ELF-1 (cell line): ENCODE measurements at regions not wholly inside any gene's neighbourhood (a gene's known extent, or its start where the extent isn't known, plus 50 kb on each side); places are given as distances from the start of the nearest gene placed in this dataset.
"Not testable (repeated sequence)": the region's sequence is repeated elsewhere in the genome, so short reads cannot be mapped to it uniquely, and the experiment has no call there.

Experiments used
- DNase-seq: peaks from one replicate; pipeline ENCODE4 v3.0.0-alpha.2; 2016; ENCODE audit warnings: low read depth, low spot score

GRCh38 chr2:146720170-146720569 is 1124.7 kb upstream of the ACVR2A start:
- DNase-seq, result no peak

GRCh38 chr2:146716591-146716990 is 1128.2 kb upstream of the ACVR2A start:
- DNase-seq, result no peak

- DNase-seq, result no peak
Measured at GRCh38 chr2:146709004-146709403, 1135.8 kb upstream of the ACVR2A start.

- no peak for DNase-seq
Measured at GRCh38 chr2:146701183-146701582, 1143.6 kb upstream of the ACVR2A start.

GRCh38 chr2:146697307-146697706 is 1147.5 kb upstream of the ACVR2A start:
- DNase-seq, result no peak

GRCh38 chr2:146696787-146697186 is 1148.0 kb upstream of the ACVR2A start:
- DNase-seq, result not testable (repeated sequence)

GRCh38 chr2:146681991-146682390 is 1162.8 kb upstream of the ACVR2A start:
- DNase-seq, result no peak

- DNase-seq, result no peak
Measured at GRCh38 chr2:146678516-146678915, 1166.3 kb upstream of the ACVR2A start.

- no peak for DNase-seq
Measured at GRCh38 chr2:146677280-146677679, 1167.5 kb upstream of the ACVR2A start.

- no peak for DNase-seq
Measured at GRCh38 chr2:146669735-146670134, 1175.1 kb upstream of the ACVR2A start.

- DNase-seq, result no peak
Measured at GRCh38 chr2:146666340-146666739, 1178.5 kb upstream of the ACVR2A start.

GRCh38 chr2:146665800-146666199 is 1179.0 kb upstream of the ACVR2A start:
- DNase-seq, result no peak

GRCh38 chr2:146661473-146662096 is 1183.2 kb upstream of the ACVR2A start:
- peak; percentile 26 for DNase-seq

- no peak for DNase-seq
Measured at GRCh38 chr2:146659976-146660375, 1184.9 kb upstream of the ACVR2A start.

- DNase-seq, result no peak
Measured at GRCh38 chr2:146652311-146652710, 1192.5 kb upstream of the ACVR2A start.

GRCh38 chr2:146651361-146651760 is 1193.5 kb upstream of the ACVR2A start:
- DNase-seq, result no peak

- DNase-seq, result peak; percentile 60
Measured at GRCh38 chr2:146642066-146642465, 1202.8 kb upstream of the ACVR2A start.

GRCh38 chr2:146634230-146635097 is 1210.4 kb upstream of the ACVR2A start:
- no peak for DNase-seq

GRCh38 chr2:146633159-146633558 is 1211.7 kb upstream of the ACVR2A start:
- DNase-seq, result no peak

GRCh38 chr2:146632707-146633106 is 1212.1 kb upstream of the ACVR2A start:
- no peak for DNase-seq

GRCh38 chr2:146624430-146625160 is 1220.2 kb upstream of the ACVR2A start:
- DNase-seq, result no peak

GRCh38 chr2:146623771-146624170 is 1221.1 kb upstream of the ACVR2A start:
- no peak for DNase-seq
